Nephron (organoid): ENCODE measurements at regions not wholly inside any gene's neighbourhood (a gene's known extent, or its start where the extent isn't known, plus 50 kb on each side); places are given as distances from the start of the nearest gene placed in this dataset.

ENCODE experiments used
- H3K27ac Mint-ChIP-seq, 3 experiments: 2 replicates each; pipeline ENCODE4 v1.8.0; 2020; ENCODE audit warnings: mixed read lengths in 3 of 3, mild to moderate bottlenecking in 2 of 3, moderate library complexity in 1 of 3
- H3K27me3 Mint-ChIP-seq: 2 replicates; pipeline ENCODE4 v1.8.0; 2021; ENCODE audit warnings: low read depth, mild to moderate bottlenecking, moderate library complexity, mixed read lengths
- H3K36me3 Mint-ChIP-seq: 2 replicates; pipeline ENCODE4 v1.8.0; 2020; ENCODE audit warnings: low read depth, mixed read lengths
- H3K4me1 Mint-ChIP-seq: 2 replicates; pipeline ENCODE4 v1.8.0; 2020; ENCODE audit warnings: mixed read lengths
- H3K4me3 Mint-ChIP-seq, 3 experiments: 2 replicates each; pipeline ENCODE4 v1.8.0; 2020; ENCODE audit warnings: mild to moderate bottlenecking in 3 of 3, mixed read lengths in 3 of 3, moderate library complexity in 2 of 3
- H3K9me3 Mint-ChIP-seq: 2 replicates; pipeline ENCODE4 v1.8.0; 2020; ENCODE audit warnings: mixed read lengths
- CTCF ChIP-seq, 3 experiments: fragments of 200-600 bp; sonication (generic); IDR thresholded peaks; one replicate each; pipeline ENCODE4 v1.5.0; 2021; ENCODE audit warnings: antibody characterized with exemption in 3 of 3; ENCODE audit not compliant: unreplicated experiment in 3 of 3

GRCh38 chr12:27193106-27193505 is 51.0 kb upstream of the STK38L start:
- Mint-ChIP-seq H3K36me3 (no peaks in the 10 kb centered on the region), H3K4me1 (peaks cover 5% of the 10 kb centered on the region), H3K9me3 (no peaks in the 10 kb centered on the region), H3K27ac (no peak overlapping the region), H3K4me3 (no peak overlapping the region), H3K27me3 (no peaks in the 10 kb centered on the region)
- TF ChIP-seq CTCF (IDR thresholded peaks at IDR 0.05; ENCODE audit: unreplicated experiment in 3 of 3), result no peak

- H3K9me3 Mint-ChIP-seq, result no peaks in the 10 kb centered on the region
- H3K27me3 Mint-ChIP-seq, result no peaks in the 10 kb centered on the region
- H3K36me3 Mint-ChIP-seq, result no peaks in the 10 kb centered on the region
- peak overlapping the region in 1 of 3 experiments; percentile 17 for H3K27ac Mint-ChIP-seq
- H3K4me3 Mint-ChIP-seq, result no peak overlapping the region
- peaks cover 5% of the 10 kb centered on the region for H3K4me1 Mint-ChIP-seq
- no peak for TF ChIP-seq CTCF (IDR thresholded peaks at IDR 0.05; ENCODE audit: unreplicated experiment in 3 of 3)
Measured at GRCh38 chr12:27193854-27194544, 50.1 kb upstream of the STK38L start.
